ENCODE measurements at regions not wholly inside any gene's neighbourhood (a gene's known extent, or its start where the extent isn't known, plus 50 kb on each side); places are given as distances from the start of the nearest gene placed in this dataset.

DNA sequence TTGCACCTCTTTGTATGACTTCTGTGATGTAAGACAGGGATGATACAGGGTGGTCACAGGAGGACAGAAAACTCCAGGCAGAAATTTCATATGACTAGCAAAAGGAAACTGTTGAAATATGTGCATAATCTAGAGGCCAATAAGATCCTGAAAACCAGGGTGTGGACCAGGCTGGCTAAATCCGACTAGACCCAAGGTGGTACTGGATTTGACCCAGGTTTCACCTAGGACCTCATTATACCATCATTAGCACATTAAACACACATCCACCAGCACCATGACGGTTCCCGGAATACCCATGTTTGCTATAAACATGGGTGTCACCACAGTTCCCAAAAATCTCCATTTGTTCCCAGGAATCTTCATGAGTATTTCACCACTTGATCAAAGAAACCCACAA lies 517.1 kb downstream of the ZNF608 start:
- TF ChIP-seq, protein P1, sequence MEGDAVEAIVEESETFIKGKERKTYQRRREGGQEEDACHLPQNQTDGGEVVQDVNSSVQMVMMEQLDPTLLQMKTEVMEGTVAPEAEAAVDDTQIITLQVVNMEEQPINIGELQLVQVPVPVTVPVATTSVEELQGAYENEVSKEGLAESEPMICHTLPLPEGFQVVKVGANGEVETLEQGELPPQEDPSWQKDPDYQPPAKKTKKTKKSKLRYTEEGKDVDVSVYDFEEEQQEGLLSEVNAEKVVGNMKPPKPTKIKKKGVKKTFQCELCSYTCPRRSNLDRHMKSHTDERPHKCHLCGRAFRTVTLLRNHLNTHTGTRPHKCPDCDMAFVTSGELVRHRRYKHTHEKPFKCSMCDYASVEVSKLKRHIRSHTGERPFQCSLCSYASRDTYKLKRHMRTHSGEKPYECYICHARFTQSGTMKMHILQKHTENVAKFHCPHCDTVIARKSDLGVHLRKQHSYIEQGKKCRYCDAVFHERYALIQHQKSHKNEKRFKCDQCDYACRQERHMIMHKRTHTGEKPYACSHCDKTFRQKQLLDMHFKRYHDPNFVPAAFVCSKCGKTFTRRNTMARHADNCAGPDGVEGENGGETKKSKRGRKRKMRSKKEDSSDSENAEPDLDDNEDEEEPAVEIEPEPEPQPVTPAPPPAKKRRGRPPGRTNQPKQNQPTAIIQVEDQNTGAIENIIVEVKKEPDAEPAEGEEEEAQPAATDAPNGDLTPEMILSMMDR (IDR thresholded peaks at IDR 0.05 in 8 of 11, conservative IDR thresholded peaks at IDR 0.05 in 3 of 11): no peak
- TF ChIP-seq POLR2A (IDR thresholded peaks at IDR 0.05) (no peak), POLR2AphosphoS5 (IDR thresholded peaks at IDR 0.05) (no peak)

All from spleen (tissue), 7 donors.